ENCODE measurements at regions not wholly inside any gene's neighbourhood (a gene's known extent, or its start where the extent isn't known, plus 50 kb on each side); places are given as distances from the start of the nearest gene placed in this dataset.

DNA sequence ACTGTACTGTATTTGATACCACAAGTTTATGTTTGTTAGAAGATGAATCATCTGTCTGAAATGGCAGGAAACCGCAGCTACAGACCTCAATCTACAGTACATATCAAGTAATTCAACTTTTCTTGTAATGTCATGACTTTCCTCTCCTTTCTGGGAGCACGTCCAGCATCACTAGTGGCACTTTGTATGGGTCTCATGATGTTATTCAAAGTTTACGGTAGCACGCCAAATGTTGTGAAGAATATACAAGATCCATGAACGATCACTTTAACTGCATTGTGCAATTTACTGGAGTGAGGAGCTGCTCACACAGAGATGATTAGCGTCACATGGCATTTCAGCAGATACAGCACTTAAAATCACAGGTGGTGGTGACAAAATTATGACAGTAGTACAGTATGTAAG, 257.8 kb upstream of the GNAI1 start:
- intact Hi-C loops (cut with DNase I) = no loop called here
- WGBS = 77% methylated on average over 6 of the region's 6 CpGs

DNA sequence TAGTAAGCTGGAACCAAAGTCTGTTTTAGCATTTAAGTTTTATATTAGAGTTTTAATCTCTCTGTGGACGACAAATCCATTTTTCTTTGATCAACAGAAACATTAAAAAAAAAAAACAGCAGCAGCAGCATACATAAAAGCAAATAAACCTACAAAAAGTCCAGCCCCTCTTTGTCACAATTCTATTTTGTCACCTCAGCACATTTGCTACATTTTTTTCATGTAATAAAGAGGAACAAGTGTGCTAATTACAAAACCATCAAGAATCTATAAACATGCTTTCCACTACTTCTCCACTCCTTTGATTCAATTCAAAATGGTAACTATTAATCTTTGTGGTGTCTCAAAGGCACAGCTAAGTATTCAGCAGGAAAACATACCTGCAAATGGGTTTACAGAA, 259.8 kb upstream of the GNAI1 start:
- no peaks in the 10 kb centered on the region for H3K27me3 ChIP-seq (replicated peaks; ENCODE audit: insufficient read depth)
- H3K9me3 ChIP-seq = no peaks in the 10 kb centered on the region
- H3K27ac ChIP-seq = no peak overlapping the region
- no peak overlapping the region for H3K4me3 ChIP-seq
- intact Hi-C loops (cut with DNase I) = no loop called here
- no peak for DNase-seq (ENCODE audit: low spot score)
- WGBS = 43% methylated on average over 1 of the region's 1 CpG
- no peaks in the 10 kb centered on the region for H3K4me1 ChIP-seq (replicated peaks)
- no peaks in the 10 kb centered on the region for H3K36me3 ChIP-seq
- TF ChIP-seq POLR2A (IDR thresholded peaks at IDR 0.05) (no peak), POLR2AphosphoS5 (IDR thresholded peaks at IDR 0.05) (no peak)
- TF ChIP-seq, protein P1, sequence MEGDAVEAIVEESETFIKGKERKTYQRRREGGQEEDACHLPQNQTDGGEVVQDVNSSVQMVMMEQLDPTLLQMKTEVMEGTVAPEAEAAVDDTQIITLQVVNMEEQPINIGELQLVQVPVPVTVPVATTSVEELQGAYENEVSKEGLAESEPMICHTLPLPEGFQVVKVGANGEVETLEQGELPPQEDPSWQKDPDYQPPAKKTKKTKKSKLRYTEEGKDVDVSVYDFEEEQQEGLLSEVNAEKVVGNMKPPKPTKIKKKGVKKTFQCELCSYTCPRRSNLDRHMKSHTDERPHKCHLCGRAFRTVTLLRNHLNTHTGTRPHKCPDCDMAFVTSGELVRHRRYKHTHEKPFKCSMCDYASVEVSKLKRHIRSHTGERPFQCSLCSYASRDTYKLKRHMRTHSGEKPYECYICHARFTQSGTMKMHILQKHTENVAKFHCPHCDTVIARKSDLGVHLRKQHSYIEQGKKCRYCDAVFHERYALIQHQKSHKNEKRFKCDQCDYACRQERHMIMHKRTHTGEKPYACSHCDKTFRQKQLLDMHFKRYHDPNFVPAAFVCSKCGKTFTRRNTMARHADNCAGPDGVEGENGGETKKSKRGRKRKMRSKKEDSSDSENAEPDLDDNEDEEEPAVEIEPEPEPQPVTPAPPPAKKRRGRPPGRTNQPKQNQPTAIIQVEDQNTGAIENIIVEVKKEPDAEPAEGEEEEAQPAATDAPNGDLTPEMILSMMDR (IDR thresholded peaks at IDR 0.05) = no peak

More for the DNA sequence above, 257.8 kb upstream of the GNAI1 start:
- Histone ChIP-seq H3K4me3 (no peak overlapping the region), H3K9me3 (no peaks in the 10 kb centered on the region), H3K27me3 (replicated peaks; ENCODE audit: insufficient read depth) (no peaks in the 10 kb centered on the region), H3K27ac (no peak overlapping the region), H3K4me1 (replicated peaks) (no peaks in the 10 kb centered on the region), H3K36me3 (no peaks in the 10 kb centered on the region)
- DNase-seq (ENCODE audit: low spot score) = no peak
- TF ChIP-seq POLR2AphosphoS5 (IDR thresholded peaks at IDR 0.05) (no peak), POLR2A (IDR thresholded peaks at IDR 0.05) (no peak)
- TF ChIP-seq, protein P1 (IDR thresholded peaks at IDR 0.05) = no peak

DNA sequence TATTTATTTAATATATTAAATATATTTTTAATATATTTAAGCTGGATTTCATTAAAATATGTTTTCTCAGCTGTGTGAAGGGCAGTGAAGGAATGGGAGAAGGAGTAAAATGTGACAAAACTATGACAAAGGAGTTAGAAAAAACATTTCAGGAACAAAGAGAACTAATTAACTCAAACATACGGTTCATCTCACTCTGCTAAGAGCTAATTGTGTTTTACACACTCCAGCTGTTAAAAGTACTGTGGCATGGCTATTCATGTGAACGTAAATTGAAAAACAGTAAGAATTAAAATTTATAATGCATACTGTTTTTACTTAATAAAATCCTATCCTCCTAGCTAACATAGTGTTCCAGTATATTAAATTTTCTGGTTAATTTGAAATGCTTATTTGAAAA, 262.5 kb upstream of the GNAI1 start:
- no peaks in the 10 kb centered on the region for H3K4me1 ChIP-seq (replicated peaks)
- H3K4me3 ChIP-seq = no peak overlapping the region
- no peaks in the 10 kb centered on the region for H3K36me3 ChIP-seq
- TF ChIP-seq POLR2AphosphoS5 (IDR thresholded peaks at IDR 0.05) = no peak
- TF ChIP-seq, protein P1 (IDR thresholded peaks at IDR 0.05) = no peak
- no peaks in the 10 kb centered on the region for H3K27me3 ChIP-seq (replicated peaks; ENCODE audit: insufficient read depth)
- intact Hi-C loops (cut with DNase I) = no loop called here
- WGBS = 38% methylated on average over 2 of the region's 2 CpGs
- H3K27ac ChIP-seq = no peak overlapping the region
- no peaks in the 10 kb centered on the region for H3K9me3 ChIP-seq
- no peak for DNase-seq (ENCODE audit: low spot score)

DNA sequence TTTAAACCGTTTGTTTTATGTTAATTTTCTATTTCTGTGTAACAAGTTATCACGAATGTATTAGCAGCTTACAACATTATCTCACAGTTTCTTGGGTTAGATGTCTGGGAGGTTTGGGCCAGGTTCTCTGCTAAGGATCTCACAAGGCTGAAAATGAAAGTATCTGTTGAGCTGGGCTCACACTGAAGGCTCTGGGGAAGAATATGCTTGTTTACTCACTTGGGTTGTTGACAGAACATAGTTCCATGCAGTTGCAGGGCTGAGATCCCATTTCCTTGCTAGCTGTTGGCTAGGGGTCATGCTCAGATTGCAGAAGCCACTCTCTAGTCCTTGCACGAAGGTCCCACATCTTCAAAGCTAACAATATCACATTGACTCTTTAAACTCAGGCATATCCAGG, 266.6 kb upstream of the GNAI1 start:
- no peak for TF ChIP-seq POLR2A (IDR thresholded peaks at IDR 0.05)
- TF ChIP-seq, protein P1 (IDR thresholded peaks at IDR 0.05) = no peak
- no peak for TF ChIP-seq POLR2AphosphoS5 (IDR thresholded peaks at IDR 0.05)
- DNase-seq (ENCODE audit: low spot score) = no peak
- 67% methylated on average over 3 of the region's 3 CpGs for WGBS
- H3K4me1 ChIP-seq (replicated peaks) = no peaks in the 10 kb centered on the region
- intact Hi-C loops (cut with DNase I) = no loop called here
- no peak overlapping the region for H3K27ac ChIP-seq
- no peaks in the 10 kb centered on the region for H3K36me3 ChIP-seq
- H3K9me3 ChIP-seq = no peaks in the 10 kb centered on the region
- H3K4me3 ChIP-seq = no peak overlapping the region
- no peaks in the 10 kb centered on the region for H3K27me3 ChIP-seq (replicated peaks; ENCODE audit: insufficient read depth)

DNA sequence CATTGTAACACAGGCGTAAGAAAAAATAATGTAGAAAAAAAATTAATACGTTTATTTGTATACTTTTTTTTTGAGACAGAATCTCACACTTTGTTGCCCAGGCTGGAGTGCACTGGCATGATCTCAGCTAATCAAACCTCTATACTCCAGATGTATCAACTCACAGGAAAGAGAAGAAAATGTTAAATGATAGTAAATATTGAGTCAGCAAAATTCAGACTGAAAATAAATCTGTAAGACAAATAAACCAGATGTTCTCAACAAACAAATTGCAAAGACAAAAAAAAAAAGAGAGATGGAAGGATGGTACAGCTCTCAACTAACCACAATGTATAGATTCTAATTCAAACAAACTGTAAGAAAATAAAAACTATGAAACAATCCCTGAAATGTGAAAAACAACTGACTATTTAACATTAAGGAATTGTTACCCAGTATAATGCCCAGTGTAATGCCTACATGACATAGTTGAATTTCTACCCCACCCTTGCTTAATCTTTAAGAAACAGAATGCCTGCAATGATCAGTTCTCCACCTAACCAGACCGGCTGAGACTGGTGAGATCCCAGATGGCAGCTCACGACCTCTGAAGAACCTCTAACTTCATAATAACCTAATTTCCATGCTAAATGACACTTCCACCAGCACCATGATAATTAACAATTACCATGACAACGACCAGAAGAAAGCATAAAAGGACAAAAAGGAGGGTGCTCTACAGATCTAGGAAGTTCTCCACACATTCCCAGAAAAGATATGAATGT, 272.0 kb upstream of the GNAI1 start:
- no peak for TF ChIP-seq POLR2A (IDR thresholded peaks at IDR 0.05)
- TF ChIP-seq, protein P1 (IDR thresholded peaks at IDR 0.05) = no peak
- TF ChIP-seq POLR2AphosphoS5 (IDR thresholded peaks at IDR 0.05) = no peak
- Histone ChIP-seq H3K27me3 (replicated peaks; ENCODE audit: insufficient read depth) (no peaks in the 10 kb centered on the region), H3K27ac (no peak overlapping the region), H3K9me3 (no peaks in the 10 kb centered on the region), H3K36me3 (no peaks in the 10 kb centered on the region), H3K4me3 (no peak overlapping the region), H3K4me1 (replicated peaks) (no peaks in the 10 kb centered on the region)
- intact Hi-C loops (cut with DNase I) = no loop called here
- 69% methylated on average over 5 of the region's 5 CpGs for WGBS
- DNase-seq (ENCODE audit: low spot score) = no peak

Measured in prostate gland (tissue), 2 donors.